ENCODE measurements at regions not wholly inside any gene's neighbourhood (a gene's known extent, or its start where the extent isn't known, plus 50 kb on each side); places are given as distances from the start of the nearest gene placed in this dataset.

DNA sequence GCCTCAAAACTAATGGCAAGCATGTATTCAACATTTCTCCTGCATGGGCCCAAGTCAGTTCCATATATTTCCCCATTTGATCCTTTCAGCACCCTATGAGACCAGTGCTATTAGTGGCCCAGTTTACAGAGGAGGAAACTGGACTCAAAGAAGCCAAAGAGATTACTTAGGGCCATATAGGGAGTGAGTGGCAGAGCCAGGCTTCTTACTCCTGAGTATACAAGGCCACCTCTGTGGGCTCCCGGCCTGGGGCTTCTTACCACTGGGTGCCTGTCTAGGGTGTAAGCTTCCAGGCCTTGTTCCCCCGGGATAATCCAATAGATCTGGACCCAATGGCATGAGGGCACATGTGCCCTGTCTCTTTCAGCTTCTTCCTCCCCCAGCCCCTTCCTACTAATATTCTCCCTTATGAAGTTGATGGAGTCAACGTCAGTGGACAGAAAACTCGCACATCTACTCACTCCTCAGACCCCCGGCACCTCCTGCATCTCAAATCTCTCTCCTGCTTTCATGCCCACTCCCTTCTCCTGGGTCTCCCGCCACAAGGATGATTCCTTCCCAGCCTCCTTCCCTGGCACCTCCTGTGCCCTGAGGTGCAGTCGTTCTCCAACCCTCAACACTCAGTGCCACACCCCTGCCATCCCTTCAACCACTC lies 222.6 kb downstream of the ANAPC1 start:
- peak overlapping the region; percentile 31; the same call in 1 of the 2 replicates for H3K23ac ChIP-seq (ENCODE audit: low read depth, low read length)
- no peaks in the 10 kb centered on the region for H3K36me3 ChIP-seq (ENCODE audit: control insufficient read depth, insufficient read depth, low read length)
- H3K4me3 ChIP-seq (ENCODE audit: insufficient read depth, low read depth, low read length): no peak overlapping the region
- H3K9me1 ChIP-seq (ENCODE audit: insufficient read depth, low read length): peaks cover 21% of the 10 kb centered on the region
- 0 out of 4 replicates have a peak overlapping the region, but pooled peaks of 1 of the 2 experiments have one; percentile 37 for H4K8ac ChIP-seq (ENCODE audit: low read depth in 2 of 2, low read length in 2 of 2)
- peak overlapping the region; percentile 55 for H4K91ac ChIP-seq (ENCODE audit: insufficient read depth, low read depth, low read length)
- no peak overlapping the region for H3K4me2 ChIP-seq (ENCODE audit: low read depth, low read length)
- H2BK120ac ChIP-seq (ENCODE audit: low read depth, low read length): peak overlapping the region; percentile 52; the same call in 1 of the 2 replicates
- H4K20me1 ChIP-seq (ENCODE audit: insufficient read depth, low read length): peaks cover 11% of the 10 kb centered on the region; the same call in 1 of the 2 replicates
- H2BK20ac ChIP-seq (ENCODE audit: low read depth, low read length): peak overlapping the region; percentile 70; the same call in 1 of the 2 replicates
- no peak for DNase-seq
- H3K79me1 ChIP-seq (ENCODE audit: low read depth in 1 of 2, low read length in 2 of 2): peaks cover 5 to 38% of the 10 kb centered on the region in 2 experiments; a peak in 3 of 4 replicates
- no peaks in the 10 kb centered on the region for H3K9me3 ChIP-seq (ENCODE audit: control insufficient read depth, insufficient read depth, low read length)
- no peak for ATAC-seq (ENCODE audit: low read depth)
- H3K4me1 ChIP-seq (ENCODE audit: control insufficient read depth, insufficient read depth, low read length): peaks cover 25% of the 10 kb centered on the region
- H3K56ac ChIP-seq (ENCODE audit: extremely low read depth, insufficient read depth, low read length): no peak overlapping the region
- WGBS, 2 experiments (ENCODE audit: extremely low coverage in 2 of 2, insufficient read length in 1 of 2): 100% methylated on average over 4 of the region's 7 CpGs; no CpG with 5 or more reads in 1 of the 2 experiments
- peak overlapping the region; percentile 47; the same call in 1 of the 2 replicates for H4K5ac ChIP-seq (ENCODE audit: low read depth, low read length)
- H3K27ac ChIP-seq (ENCODE audit: insufficient read depth, low read length): no peak overlapping the region
- no peak overlapping the region for H2BK5ac ChIP-seq (ENCODE audit: low read depth, low read length, poor library complexity, severe bottlenecking)
- intact Hi-C loops (cut with micrococcal nuclease) (loop anchor here (10.0 kb wide), 2 partner anchors 167 to 197 kb away; no protein-coding TSS in a partner anchor), in situ Hi-C loops (cut with MboI; ENCODE audit: low sequenced_read_pairs) (loop anchor here (25.0 kb wide), 1 partner anchor 174 kb away; no protein-coding TSS in a partner anchor), dilution Hi-C loops (cut with HindIII; ENCODE audit: low sequenced_read_pairs, unreplicated experiment) (no loop called here)
- H2BK15ac ChIP-seq (ENCODE audit: low read depth, low read length): no peak overlapping the region
- no peaks in the 10 kb centered on the region for H3K27me3 ChIP-seq (ENCODE audit: control insufficient read depth, insufficient read depth, low read length)
- POLR2A ChIA-PET (ENCODE audit: unreplicated experiment): no interaction called here
- H3K14ac ChIP-seq (replicated peaks; ENCODE audit: low read depth, low read length): peak overlapping the region; percentile 77
- no peak overlapping the region for H3K9ac ChIP-seq (ENCODE audit: low read depth, low read length)
- H2AFZ ChIP-seq (replicated peaks; ENCODE audit: low read length, poor library complexity): peak overlapping the region; percentile 34
- peak overlapping the region; percentile 54; the same call in 1 of the 2 replicates for H3K4ac ChIP-seq (ENCODE audit: low read depth, low read length)
- peak overlapping the region; percentile 20; the same call in 1 of the 2 replicates for H3K18ac ChIP-seq (ENCODE audit: low read depth, low read length)
- no TSS peak for BruUV-seq (replicated peaks)
- CTCF ChIA-PET: no interaction called here
- peak overlapping the region; percentile 15 for H2AK9ac ChIP-seq (replicated peaks; ENCODE audit: low read depth, low read length, poor library complexity)
- H2AK5ac ChIP-seq (ENCODE audit: low read depth, low read length): peak overlapping the region; percentile 93
- TF ChIP-seq CTCF (conservative IDR thresholded peaks at IDR 0.05; ENCODE audit: low read depth, low read length): no peak
- no peak for TF ChIP-seq SMC3 (IDR thresholded peaks at IDR 0.05; ENCODE audit: low read depth, low read length)
- TF ChIP-seq MAFK (IDR thresholded peaks at IDR 0.05; ENCODE audit: low read depth, low read length): no peak
- TF ChIP-seq ELK1 (IDR thresholded peaks at IDR 0.05; ENCODE audit: borderline replicate concordance, low read depth, low read length): no peak
- no peak for TF ChIP-seq CHD1 (IDR thresholded peaks at IDR 0.05; ENCODE audit: low read depth, low read length)
- no peak for TF ChIP-seq RAD21 (IDR thresholded peaks at IDR 0.05; ENCODE audit: low read length)
- no peak for TF ChIP-seq BHLHE40 (IDR thresholded peaks at IDR 0.05; ENCODE audit: low read depth, low read length)
- no peak for TF ChIP-seq MAZ (IDR thresholded peaks at IDR 0.05; ENCODE audit: borderline replicate concordance, low read depth, low read length)
- TF ChIP-seq MXI1 (IDR thresholded peaks at IDR 0.05; ENCODE audit: borderline replicate concordance, low read depth, low read length): no peak
- no peak for TF ChIP-seq CEBPB (IDR thresholded peaks at IDR 0.05; ENCODE audit: low read depth, low read length)
- no peak for TF ChIP-seq RCOR1 (IDR thresholded peaks at IDR 0.05; ENCODE audit: insufficient replicate concordance, low read length)
- no peak for TF ChIP-seq NFE2L2 (IDR thresholded peaks at IDR 0.05; ENCODE audit: low read depth, low read length)
- TF ChIP-seq USF2 (IDR thresholded peaks at IDR 0.05; ENCODE audit: low read depth, low read length): no peak
- no peak for TF ChIP-seq POLR2A (IDR thresholded peaks at IDR 0.05; ENCODE audit: low read depth, low read length)
- no peak for TF ChIP-seq RFX5 (IDR thresholded peaks at IDR 0.05; ENCODE audit: low read depth, low read length)
